ENCODE measurements at regions not wholly inside any gene's neighbourhood (a gene's known extent, or its start where the extent isn't known, plus 50 kb on each side); places are given as distances from the start of the nearest gene placed in this dataset.

- H3K9me3 ChIP-seq (ENCODE audit: control insufficient read depth, insufficient read depth, low read length) = no peaks in the 10 kb centered on the region
- no peak overlapping the region for H3K4me3 ChIP-seq (ENCODE audit: low read length)
- H3K27ac ChIP-seq (ENCODE audit: low read depth, low read length) = no peak overlapping the region
- no peak for TF ChIP-seq CTCF (IDR thresholded peaks at IDR 0.05; ENCODE audit: low read depth, low read length, poor library complexity, severe bottlenecking)
- no peak for TF ChIP-seq EZH2phosphoT487 (IDR thresholded peaks at IDR 0.05; ENCODE audit: borderline replicate concordance, low read length)
- H3K9me2 ChIP-seq (replicated peaks; ENCODE audit: control insufficient read depth, low read length) = no peaks in the 10 kb centered on the region
- H3K4me1 ChIP-seq (ENCODE audit: control insufficient read depth, low read length) = no peaks in the 10 kb centered on the region
- H3K36me3 ChIP-seq (ENCODE audit: control insufficient read depth, low read length) = no peaks in the 10 kb centered on the region
- H3F3A ChIP-seq (ENCODE audit: control insufficient read depth, insufficient read depth) = no peaks in the 10 kb centered on the region
- no peaks in the 10 kb centered on the region for H3K79me2 ChIP-seq (ENCODE audit: control insufficient read depth, low read length)
- no peak overlapping the region for H3K4me2 ChIP-seq (ENCODE audit: low read length)
- no peaks in the 10 kb centered on the region for H3K27me3 ChIP-seq (ENCODE audit: control insufficient read depth, low read length)
- no peaks in the 10 kb centered on the region for H4K20me1 ChIP-seq (ENCODE audit: control insufficient read depth, insufficient read depth, low read depth, low read length)
Measured at GRCh38 chr2:204203704-204204103, 267.1 kb downstream of the ICOS start.

- TF ChIP-seq EZH2phosphoT487 (IDR thresholded peaks at IDR 0.05; ENCODE audit: borderline replicate concordance, low read length) (no peak), CTCF (IDR thresholded peaks at IDR 0.05; ENCODE audit: low read depth, low read length, poor library complexity, severe bottlenecking) (no peak)
- no peak overlapping the region for H3K27ac ChIP-seq (ENCODE audit: low read depth, low read length)
- H3K9me2 ChIP-seq (replicated peaks; ENCODE audit: control insufficient read depth, low read length) = no peaks in the 10 kb centered on the region
- no peaks in the 10 kb centered on the region for H3F3A ChIP-seq (ENCODE audit: control insufficient read depth, insufficient read depth)
- no peaks in the 10 kb centered on the region for H3K36me3 ChIP-seq (ENCODE audit: control insufficient read depth, low read length)
- H4K20me1 ChIP-seq (ENCODE audit: control insufficient read depth, insufficient read depth, low read depth, low read length) = no peaks in the 10 kb centered on the region
- H3K9me3 ChIP-seq (ENCODE audit: control insufficient read depth, insufficient read depth, low read length) = no peaks in the 10 kb centered on the region
- no peaks in the 10 kb centered on the region for H3K79me2 ChIP-seq (ENCODE audit: control insufficient read depth, low read length)
- H3K4me2 ChIP-seq (ENCODE audit: low read length) = no peak overlapping the region
- no peaks in the 10 kb centered on the region for H3K4me1 ChIP-seq (ENCODE audit: control insufficient read depth, low read length)
- H3K27me3 ChIP-seq (ENCODE audit: control insufficient read depth, low read length) = no peaks in the 10 kb centered on the region
- H3K4me3 ChIP-seq (ENCODE audit: low read length) = no peak overlapping the region
Measured at GRCh38 chr2:204205082-204205481, 268.5 kb downstream of the ICOS start.

GRCh38 chr2:204205538-204205937 lies 269.0 kb downstream of the ICOS start:
- Histone ChIP-seq H3K27ac (ENCODE audit: low read depth, low read length) (no peak overlapping the region), H3F3A (ENCODE audit: control insufficient read depth, insufficient read depth) (no peaks in the 10 kb centered on the region), H3K4me1 (ENCODE audit: control insufficient read depth, low read length) (no peaks in the 10 kb centered on the region), H3K9me3 (ENCODE audit: control insufficient read depth, insufficient read depth, low read length) (no peaks in the 10 kb centered on the region), H3K27me3 (ENCODE audit: control insufficient read depth, low read length) (no peaks in the 10 kb centered on the region), H3K9me2 (replicated peaks; ENCODE audit: control insufficient read depth, low read length) (no peaks in the 10 kb centered on the region), H3K4me3 (ENCODE audit: low read length) (no peak overlapping the region), H3K79me2 (ENCODE audit: control insufficient read depth, low read length) (no peaks in the 10 kb centered on the region), H3K4me2 (ENCODE audit: low read length) (no peak overlapping the region), H3K36me3 (ENCODE audit: control insufficient read depth, low read length) (no peaks in the 10 kb centered on the region), H4K20me1 (ENCODE audit: control insufficient read depth, insufficient read depth, low read depth, low read length) (no peaks in the 10 kb centered on the region)
- TF ChIP-seq CTCF (IDR thresholded peaks at IDR 0.05; ENCODE audit: low read depth, low read length, poor library complexity, severe bottlenecking) (no peak), EZH2phosphoT487 (IDR thresholded peaks at IDR 0.05; ENCODE audit: borderline replicate concordance, low read length) (no peak)

GRCh38 chr2:204207866-204208265 lies 271.3 kb downstream of the ICOS start:
- H3K4me2 ChIP-seq (ENCODE audit: low read length) = no peak overlapping the region
- H3K27me3 ChIP-seq (ENCODE audit: control insufficient read depth, low read length) = no peaks in the 10 kb centered on the region
- H3K4me3 ChIP-seq (ENCODE audit: low read length) = no peak overlapping the region
- no peaks in the 10 kb centered on the region for H4K20me1 ChIP-seq (ENCODE audit: control insufficient read depth, insufficient read depth, low read depth, low read length)
- H3K27ac ChIP-seq (ENCODE audit: low read depth, low read length) = no peak overlapping the region
- no peak for TF ChIP-seq CTCF (IDR thresholded peaks at IDR 0.05; ENCODE audit: low read depth, low read length, poor library complexity, severe bottlenecking)
- TF ChIP-seq EZH2phosphoT487 (IDR thresholded peaks at IDR 0.05; ENCODE audit: borderline replicate concordance, low read length) = no peak
- no peaks in the 10 kb centered on the region for H3K36me3 ChIP-seq (ENCODE audit: control insufficient read depth, low read length)
- H3F3A ChIP-seq (ENCODE audit: control insufficient read depth, insufficient read depth) = no peaks in the 10 kb centered on the region
- H3K4me1 ChIP-seq (ENCODE audit: control insufficient read depth, low read length) = no peaks in the 10 kb centered on the region
- H3K9me2 ChIP-seq (replicated peaks; ENCODE audit: control insufficient read depth, low read length) = no peaks in the 10 kb centered on the region
- H3K9me3 ChIP-seq (ENCODE audit: control insufficient read depth, insufficient read depth, low read length) = no peaks in the 10 kb centered on the region
- H3K79me2 ChIP-seq (ENCODE audit: control insufficient read depth, low read length) = no peaks in the 10 kb centered on the region

All from DOHH2 (cell line).